Jurkat, Clone E6-1 (cell line): ENCODE measurements at regions not wholly inside any gene's neighbourhood (a gene's known extent, or its start where the extent isn't known, plus 50 kb on each side); places are given as distances from the start of the nearest gene placed in this dataset.

Source experiments
- DNase-seq: peaks from one replicate; pipeline ENCODE4 v3.0.0-alpha.2; 2011; ENCODE audit warnings: low read depth, low spot score
- H3K4me3 ChIP-seq: 2 replicates; pipeline ENCODE4 v1.5.1; 2011; ENCODE audit warnings: mild to moderate bottlenecking, low read length, control low read depth, moderate library complexity

DNA sequence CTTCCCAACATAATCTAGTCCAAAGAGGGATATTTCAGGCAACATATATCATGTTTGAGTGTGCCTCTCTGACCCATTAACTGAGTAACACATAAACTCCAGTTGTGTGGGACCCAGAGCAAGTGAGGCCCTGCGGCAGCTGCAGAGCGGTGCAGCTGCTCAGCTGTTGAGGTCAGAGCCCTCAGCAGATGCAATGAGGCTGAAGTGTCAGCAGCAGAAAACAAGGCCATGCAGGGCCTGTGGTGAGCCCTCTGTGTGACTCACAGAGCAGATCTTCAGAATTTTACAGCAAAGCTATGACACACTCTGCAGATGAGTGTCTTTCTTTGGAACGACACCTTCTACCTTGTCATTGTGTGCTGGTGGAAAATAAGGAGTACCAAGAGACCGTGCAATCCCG is 168.5 kb downstream of the CBLN2 start:
- DNase-seq, result no peak
- no peak overlapping the region for H3K4me3 ChIP-seq

DNA sequence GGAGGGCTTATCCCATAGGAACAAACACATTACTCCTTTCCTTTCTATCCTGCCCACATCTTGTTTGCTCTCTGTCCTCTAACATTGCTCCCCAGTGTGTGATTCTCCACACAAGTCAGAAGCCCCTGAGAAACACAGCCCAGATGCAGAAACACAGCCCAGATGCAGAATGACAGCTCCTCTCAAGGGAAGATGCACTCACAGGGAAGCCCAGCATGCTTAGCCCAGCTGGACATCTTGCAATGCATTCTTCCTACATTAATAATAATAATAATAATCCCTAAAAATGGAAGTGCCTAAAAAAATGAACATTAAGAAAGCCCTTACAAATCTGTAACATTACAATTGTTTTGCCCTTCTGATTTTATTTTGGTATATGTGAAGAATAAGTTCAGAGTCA is 172.1 kb downstream of the CBLN2 start:
- no peak overlapping the region for H3K4me3 ChIP-seq
- no peak for DNase-seq

DNA sequence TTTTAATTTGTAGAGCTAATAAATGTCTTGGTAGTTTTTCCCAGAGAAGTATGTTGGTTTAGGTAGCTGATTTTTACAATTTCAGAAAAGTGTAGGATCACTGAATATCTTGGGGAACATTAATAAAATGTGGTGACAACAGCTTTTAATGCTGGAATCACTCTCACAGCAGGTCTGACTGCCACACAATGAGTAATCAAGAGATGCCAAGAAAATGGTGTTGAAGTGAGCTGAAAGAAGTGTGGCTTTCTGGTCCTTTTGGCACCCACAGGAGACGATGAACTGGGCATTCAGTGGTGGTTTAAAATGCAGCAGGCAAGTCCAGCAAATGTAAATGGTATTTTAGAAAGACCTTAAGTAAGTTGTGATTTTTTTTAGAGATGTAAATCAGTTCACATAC is 175.8 kb downstream of the CBLN2 start:
- no peak overlapping the region for H3K4me3 ChIP-seq
- DNase-seq, result no peak

DNA sequence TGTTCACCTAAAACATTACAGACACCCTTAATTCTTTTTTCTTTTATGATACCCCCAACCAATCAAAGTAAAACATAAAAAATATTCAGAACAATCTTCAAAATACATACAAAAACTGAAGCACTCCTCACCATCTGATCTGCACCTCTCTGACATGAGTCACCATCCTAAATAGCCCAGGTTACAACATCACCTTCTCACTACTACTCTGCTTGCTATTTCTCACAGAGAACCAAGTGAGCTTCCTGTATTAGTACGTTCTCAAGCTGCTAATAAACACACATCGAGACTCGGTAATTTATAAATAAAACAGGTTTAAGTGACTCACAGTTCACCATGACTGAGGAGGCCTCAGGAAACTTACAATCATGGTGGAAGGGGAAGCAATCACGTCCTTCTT is 183.5 kb downstream of the CBLN2 start:
- H3K4me3 ChIP-seq, result no peak overlapping the region
- no peak for DNase-seq

DNA sequence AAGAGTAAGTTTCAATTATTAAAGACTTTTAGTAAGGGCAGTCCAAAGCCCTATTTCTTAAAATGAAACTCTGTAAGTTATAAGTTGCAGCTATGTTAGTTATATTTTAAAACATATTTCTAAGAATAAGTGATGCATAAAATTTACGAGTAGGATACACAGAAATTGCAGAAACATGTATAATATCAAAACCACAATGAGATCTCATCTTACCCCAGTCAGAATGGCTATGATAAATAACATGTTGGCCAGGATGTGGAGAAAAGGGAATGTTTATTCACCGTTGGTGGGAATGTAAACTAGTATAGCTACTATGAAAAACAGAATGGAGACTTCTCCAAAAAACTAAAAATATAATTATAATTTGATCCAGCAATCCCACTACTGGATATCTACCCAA is 201.2 kb downstream of the CBLN2 start:
- H3K4me3 ChIP-seq, result no peak overlapping the region
- no peak for DNase-seq

DNA sequence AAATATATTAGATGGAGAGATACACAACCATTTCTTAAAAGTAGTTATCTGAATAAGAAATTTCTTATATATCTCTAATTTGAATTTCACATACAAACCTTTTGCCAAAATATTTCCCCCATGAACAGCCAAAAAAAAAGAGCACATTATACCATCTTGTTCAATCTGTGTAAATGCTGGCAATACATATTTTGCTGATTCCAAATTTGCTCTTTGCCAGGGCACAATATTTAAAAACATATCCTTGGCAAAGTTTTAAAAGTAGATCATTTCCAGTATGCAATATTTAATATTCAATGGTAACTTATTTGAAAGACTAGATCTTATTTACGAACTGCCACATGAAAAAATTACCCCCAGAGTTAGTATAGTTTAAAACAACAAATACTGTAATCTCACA is 204.2 kb downstream of the CBLN2 start:
- DNase-seq, result no peak
- H3K4me3 ChIP-seq, result no peak overlapping the region

DNA sequence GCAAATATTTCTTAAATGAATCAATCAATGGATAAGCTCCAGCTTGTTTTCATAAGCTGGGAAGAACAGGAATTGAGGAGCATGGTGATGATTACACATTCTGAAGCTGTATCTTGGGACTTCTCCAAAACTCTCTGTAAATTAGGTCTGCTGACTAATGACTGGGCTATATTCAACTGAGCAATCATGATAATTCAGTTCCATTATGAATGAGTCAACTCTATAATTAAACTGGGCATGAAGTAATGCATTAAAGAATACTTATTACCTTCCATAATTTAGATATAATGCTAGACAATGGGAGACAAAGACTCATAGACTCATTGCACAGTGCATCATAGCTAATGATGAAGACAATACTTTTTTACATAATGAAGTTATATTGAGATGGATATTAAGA is 207.4 kb downstream of the CBLN2 start:
- DNase-seq, result no peak
- H3K4me3 ChIP-seq, result no peak overlapping the region

DNA sequence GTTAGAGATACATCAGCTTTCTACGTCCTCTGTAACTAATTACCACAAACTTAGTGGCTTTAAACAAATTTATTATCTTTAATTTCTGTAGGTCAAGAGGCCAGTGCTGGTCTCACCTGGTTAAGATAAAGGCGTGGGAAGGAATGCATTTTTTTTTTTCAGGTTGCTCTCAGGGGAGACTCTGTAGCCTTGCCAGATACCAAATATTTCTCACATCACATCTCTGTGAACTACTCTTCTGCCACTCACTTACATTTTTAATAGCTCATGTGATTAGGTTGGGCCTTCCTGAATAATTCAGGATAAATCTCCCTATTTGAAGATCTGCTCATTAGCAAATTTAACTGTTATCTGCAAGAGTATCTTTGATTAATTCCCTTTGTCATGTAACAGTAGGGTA is 214.6 kb downstream of the CBLN2 start:
- H3K4me3 ChIP-seq, result no peak overlapping the region
- DNase-seq, result no peak

DNA sequence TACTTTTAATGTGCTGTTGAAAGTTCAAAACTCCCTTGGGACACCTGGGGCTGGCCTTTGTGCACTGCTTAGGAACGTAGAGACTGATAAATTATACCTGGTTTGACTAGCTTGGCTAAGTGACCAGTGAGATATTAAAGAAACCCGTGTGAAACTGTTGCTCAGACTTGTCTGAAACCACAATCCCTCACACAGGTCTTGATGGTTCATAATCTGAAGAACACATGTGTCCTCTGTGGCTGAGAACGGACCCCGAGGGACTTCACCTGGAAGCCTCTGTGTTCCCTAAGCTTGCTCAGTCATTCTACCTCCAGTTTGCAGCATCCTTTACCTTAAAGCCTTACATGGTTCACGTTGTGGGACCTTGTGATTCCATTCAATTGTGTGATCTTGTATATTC is 218.8 kb downstream of the CBLN2 start:
- no peak for DNase-seq
- no peak overlapping the region for H3K4me3 ChIP-seq

DNA sequence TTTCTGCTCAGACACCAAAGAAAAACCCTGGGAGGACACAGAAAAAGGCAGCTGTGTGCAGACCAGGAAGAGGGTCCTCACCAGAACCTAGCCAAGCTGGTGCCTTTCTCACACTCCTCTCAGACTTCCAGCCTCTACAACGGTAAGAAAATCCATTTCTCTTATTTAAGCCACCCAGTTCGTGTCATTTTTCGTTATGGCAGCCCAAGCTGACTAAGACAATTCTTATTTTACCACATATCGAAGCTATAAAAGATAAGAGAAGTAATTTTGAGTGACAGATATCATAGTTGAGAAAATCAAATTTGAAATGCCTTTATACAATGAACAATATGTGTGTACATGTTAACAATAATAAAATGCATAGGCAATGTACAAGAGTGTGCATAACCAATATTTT is 219.5 kb downstream of the CBLN2 start:
- DNase-seq, result no peak
- no peak overlapping the region for H3K4me3 ChIP-seq

DNA sequence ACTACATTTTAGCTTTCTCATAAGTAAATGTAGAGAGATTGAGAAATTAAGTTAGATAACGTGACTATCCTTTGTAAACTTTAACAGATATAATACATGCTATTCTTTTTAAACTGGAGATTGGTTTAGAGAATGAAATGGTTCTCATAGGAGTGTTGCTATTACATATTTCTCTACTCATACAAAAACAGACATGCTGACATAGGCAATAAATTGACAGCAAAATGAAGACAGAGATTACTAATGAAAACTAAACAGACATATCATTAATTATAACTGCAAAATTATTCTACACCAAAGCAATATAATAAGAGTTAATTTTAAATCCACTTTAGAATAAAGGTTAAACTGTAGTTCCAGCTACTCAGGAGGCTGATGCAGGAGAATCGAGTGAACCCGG is 227.6 kb downstream of the CBLN2 start:
- DNase-seq, result no peak
- no peak overlapping the region for H3K4me3 ChIP-seq

DNA sequence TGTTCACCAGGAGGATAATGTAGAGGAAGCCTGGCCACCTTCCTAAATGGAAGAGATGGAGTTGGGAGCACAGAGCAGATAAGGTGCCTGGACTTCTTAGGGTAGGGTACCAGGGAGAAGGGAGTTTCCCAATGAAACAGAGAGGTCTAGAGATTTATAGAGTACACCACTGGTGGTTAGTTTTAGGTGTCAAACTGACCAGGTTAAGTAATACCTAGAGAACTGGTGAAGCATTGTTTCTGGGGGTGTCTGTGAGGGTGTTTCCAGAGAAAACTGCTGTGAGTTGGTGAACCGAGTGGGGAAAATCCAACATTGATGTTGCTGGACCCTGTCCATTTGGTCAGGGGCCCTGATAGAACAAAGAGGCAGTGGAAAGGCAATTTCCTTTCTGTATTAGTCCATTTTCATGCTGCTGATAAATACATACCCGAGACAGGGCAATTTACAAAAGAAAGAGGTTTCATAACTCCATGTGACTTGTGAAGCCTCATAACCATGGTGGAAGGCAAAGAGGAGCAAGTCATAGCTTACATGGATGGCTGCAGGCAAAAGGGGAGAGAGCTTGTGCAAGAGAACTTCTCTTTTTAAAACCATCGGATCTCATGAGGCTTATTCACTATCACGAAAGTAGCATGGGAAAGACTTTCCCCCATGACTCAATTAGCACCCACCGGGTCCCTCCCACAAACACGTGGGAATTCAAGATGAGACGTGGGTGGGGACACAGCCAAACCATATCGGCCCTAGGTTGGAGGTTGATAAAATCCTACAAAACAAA is 260.8 kb downstream of the CBLN2 start:
- no peak for DNase-seq
- H3K4me3 ChIP-seq, result no peak overlapping the region

DNA sequence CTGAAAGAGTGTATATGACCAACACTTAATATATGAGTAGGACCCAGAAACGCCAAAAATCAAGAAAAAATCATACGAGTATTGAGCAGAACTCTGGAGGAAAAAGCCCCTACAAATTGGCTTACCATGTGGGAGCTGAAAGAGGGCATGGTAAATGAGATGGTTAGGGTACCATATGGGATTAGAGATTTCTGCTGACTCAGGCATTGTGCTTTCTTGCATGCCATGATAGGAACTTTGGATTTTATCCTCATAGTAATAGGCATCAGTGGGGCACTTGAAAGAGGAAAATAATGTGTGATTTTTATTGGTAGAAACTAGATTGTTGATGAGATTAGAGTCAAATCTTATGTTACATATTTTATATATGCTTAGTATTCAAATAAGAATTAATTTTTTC is 271.1 kb downstream of the CBLN2 start:
- H3K4me3 ChIP-seq, result no peak overlapping the region
- no peak for DNase-seq

DNA sequence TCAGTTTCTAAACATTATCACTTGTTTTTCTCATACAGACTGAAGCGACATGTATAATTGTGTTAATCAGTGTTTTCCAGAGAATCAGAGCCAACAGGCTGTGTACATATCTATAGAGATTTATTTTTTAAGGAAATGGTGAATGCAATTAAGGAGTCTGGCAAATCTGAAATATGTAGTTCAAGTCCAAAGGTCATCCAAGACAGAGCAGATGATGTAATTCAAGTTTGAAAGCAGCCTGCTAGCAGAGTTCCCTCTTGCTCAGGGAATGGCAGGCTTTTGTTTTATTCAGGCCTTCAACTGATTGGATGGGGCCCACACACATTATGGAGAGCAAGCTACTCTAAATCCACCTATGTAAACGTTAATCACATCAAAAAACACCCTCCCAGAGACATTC is 282.6 kb downstream of the CBLN2 start:
- DNase-seq, result no peak

DNA sequence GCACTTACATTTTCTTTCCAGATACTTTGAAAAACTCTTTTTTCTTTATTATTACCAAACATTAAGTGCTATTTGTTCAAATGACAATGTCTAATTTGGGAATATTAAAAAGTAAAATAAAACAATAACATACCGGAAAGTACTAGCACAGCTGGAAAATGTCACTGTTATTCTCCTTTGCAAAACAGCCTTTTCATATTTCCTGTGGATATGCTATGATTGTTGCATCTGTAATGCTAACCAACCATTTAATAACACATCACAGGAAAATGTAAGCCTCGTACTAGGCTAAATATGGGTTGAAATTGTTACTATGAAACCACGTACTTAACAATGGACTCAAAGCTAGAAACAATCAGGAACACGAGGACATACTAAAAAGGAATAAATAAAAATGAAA is 298.1 kb downstream of the CBLN2 start:
- H3K4me3 ChIP-seq, result no peak overlapping the region
- DNase-seq, result no peak

More for the DNA sequence above, 282.6 kb downstream of the CBLN2 start:
- H3K4me3 ChIP-seq, result no peak overlapping the region

DNA sequence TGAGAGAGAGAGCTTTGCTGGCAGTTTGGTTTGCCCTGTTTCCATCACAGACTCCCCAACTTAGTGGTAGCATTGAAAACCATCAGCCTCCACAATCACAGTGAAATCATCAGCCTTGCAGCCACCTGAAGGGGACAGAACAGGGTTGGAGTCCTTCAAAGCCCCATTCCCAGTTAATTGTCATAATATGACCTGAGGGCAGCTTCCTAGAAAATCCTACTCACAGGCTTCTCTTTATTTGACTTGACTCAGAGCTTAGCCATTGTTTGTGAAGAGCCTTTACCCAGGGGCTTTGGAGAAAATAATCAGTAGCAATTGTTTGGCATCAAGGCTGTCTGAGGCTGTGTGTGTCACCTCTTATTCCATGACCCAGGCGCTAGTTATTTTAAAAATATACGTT is 308.7 kb downstream of the CBLN2 start:
- DNase-seq, result no peak
- no peak overlapping the region for H3K4me3 ChIP-seq

DNA sequence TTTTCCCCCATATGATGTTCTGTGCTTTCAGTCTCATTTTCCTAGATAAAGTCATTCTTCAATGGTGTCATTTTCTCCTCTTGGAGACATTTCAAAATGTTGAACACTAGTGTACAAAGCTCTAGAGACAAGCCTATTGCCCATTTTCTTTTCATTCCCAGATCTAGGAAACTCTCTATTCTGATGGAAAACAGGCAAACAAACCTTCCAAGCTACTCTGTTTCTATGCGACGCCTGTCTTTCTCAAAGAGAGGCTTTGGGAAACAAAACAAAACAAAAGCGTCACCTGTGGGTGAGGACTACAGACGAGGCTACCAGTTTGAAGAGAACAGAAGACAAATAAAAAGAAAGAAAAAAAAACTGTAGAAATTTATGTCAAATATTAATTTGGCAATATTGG is 311.0 kb downstream of the CBLN2 start:
- no peak for DNase-seq

DNA sequence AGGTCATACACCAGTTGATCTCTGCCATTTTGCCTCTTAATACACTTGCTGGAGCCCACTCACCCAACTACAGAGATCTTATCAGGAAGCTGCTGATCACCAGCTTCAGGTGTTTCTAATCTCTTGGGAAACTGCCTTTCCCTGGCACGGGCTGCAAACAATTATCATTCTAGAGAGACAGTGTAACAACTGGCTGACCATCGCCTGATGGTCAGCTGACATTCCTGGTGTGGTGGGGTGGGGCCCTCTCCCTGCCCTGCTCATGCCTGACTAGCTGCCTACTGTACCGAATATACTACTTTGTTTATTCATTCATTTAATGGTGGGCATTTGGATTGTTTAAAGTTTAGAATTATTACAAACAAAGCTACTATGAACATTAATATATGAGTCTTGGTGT is 311.5 kb downstream of the CBLN2 start:
- DNase-seq, result no peak
- no peak overlapping the region for H3K4me3 ChIP-seq

More for the DNA sequence above, 311.0 kb downstream of the CBLN2 start:
- H3K4me3 ChIP-seq, result no peak overlapping the region

DNA sequence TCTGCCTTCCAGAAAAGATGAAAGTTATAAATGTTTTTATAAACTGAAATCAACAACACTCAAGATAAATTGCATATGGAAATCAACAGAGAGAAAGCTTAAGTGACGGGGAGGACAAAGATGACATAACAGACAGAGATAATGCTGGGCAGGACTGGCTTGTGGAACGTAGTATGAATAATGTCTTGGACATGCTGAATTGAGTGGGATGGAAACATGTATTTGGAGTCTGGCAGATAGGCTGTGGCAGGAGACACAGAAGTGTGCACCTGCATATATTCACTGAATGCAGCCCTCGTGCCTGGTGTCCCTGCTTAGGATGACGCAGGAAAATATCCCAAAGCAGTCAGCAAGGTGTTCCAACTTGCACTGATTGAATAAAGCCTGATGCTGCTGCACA is 318.2 kb downstream of the CBLN2 start:
- DNase-seq, result no peak
- no peak overlapping the region for H3K4me3 ChIP-seq

DNA sequence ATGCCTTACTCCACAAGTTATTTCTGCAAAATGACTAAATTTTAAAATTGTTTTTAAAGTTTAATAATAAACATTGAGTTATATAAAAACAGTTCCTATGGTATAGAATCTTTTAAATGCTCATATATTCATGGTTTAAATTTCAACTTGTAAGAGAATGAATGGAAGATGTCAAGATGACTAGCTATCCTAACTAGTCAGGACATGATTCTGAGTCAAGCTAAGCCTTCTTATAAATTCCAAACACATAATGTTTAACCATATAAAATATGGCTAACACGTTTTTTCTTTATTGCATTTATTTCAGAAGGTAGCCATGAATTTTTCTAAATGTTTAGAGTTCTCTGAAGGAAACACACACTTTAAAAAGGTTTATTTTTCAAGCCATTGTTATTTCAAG is 320.4 kb downstream of the CBLN2 start:
- no peak for DNase-seq
- no peak overlapping the region for H3K4me3 ChIP-seq

DNA sequence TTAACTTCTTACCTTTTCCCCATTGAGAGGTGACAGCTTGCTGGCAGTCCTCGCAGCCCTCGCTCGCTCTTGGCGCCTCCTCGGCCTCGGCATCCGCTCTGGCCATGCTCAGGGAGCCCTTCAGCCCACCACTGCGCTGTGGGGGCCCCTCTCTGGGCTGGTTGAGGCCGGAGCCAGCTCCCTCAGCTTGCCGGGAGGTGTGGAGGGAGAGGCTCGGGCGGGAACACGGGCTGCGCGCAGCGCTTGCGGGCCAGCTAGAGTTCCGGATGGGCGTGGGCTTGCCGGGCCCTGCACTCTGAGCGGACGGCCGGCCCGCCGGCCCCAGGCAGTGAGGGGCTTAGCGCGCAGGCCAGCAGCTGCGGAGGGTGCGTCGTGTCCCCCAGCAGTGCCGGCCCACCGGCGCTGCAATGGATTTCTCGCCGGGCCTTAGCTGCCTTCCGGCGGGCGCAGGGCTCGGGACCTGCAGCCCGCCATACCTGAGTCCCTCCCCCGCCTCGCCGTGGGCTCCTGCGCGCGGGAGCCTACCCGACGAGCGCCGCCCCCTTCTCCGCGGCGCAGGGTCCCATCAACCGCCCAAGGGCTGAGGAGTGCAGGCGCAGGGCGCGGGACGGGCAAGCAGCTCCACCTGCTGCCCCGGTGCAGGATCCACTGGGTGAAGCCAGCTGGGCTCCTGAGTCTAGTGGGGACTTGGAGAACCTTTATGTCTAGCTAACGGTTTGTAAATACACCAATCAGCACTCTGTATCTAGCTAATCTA is 335.0 kb downstream of the CBLN2 start:
- no peak overlapping the region for H3K4me3 ChIP-seq

More for the DNA sequence above, 335.0 kb downstream of the CBLN2 start:
- DNase-seq, result no peak
